Activated naive CD4-positive, alpha-beta T cell treated with Interleukin-2 at 50 U/mL for 16 hours (primary cell): ENCODE measurements at regions not wholly inside any gene's neighbourhood (a gene's known extent, or its start where the extent isn't known, plus 50 kb on each side); places are given as distances from the start of the nearest gene placed in this dataset.

Source experiments
- DNase-seq: peaks from one replicate; pipeline ENCODE4 v3.0.0-alpha.2; 2020

DNA sequence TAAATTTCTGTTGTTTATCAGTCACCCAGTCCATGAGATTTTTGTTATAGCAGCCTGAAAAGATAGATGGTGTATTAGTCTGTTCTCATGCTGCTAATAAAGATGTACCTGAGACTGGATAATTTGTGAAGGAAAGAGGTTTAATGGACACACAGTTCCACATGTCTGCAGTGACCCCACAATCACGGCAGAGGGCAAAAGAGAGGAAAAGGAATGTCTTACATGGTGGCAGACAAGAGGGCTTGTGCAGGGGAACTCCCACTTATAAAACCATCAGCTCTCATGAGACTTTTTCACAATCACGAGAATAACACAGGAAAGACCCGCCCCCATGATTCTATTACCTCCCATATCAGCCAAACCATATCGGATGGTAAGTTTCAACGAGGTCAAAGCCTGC is 309.2 kb downstream of the LIG4 start:
- no peak for DNase-seq

DNA sequence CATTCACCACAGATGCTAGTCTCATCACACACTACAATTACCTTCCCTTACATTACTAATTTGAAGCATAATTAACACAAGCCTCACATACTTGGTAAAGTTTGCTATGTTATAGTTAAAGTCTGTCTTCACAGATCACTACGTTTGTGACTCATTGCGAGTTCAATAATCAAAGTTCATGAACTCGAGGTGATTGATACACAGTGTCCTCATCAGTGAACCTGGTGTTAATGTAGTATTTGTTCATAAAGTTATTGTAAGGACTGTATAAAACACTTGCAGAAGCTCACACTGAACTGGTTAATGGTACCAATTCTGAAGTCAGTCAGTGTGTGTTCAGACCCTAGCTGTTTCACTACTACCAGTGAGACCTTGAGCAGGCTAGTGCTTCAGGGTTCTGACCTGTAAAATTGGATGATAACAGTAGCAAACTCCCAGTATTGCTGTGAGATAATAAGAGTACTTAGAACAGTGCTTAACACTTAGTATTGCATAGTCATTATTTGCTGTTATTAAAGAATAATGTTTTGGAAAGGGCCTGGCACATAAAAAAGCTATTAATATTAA is 313.3 kb downstream of the LIG4 start:
- DNase-seq: no peak

DNA sequence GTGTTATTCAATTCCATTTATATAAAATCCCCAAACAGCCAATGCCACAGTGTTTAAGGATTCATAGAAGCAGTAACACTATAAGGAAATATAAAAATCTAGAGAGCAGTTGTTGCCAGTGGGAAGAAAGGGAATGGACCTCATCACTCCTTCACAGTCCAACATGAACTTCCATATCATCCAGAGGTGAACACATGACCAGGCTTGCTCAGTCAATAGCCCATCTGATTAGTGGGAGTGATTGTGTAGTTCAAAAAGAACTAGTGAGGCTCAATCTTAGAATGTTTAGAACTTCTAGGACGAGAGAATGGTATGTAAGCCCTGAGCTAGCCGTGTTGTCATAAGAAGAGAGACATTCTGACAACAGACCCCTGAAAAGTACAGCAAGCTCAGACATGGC is 314.1 kb downstream of the LIG4 start:
- no peak for DNase-seq

DNA sequence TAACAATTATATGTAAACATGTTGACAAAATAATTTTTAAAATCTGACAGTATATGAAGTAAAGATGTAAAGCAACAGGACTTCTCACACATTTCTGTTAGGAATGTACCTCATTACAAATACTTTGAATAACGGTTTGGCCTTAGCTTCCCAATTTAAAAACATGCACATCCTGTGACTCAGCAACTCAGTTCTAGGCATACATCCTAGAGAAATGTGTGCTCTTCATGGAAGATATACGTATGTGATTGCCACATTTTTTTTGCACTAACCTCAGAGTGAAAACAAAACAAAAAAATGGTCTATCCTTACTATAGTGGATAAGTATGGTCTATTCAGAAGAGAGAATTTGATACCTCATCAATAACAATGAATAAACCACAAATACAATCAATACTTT is 314.6 kb downstream of the LIG4 start:
- no peak for DNase-seq

DNA sequence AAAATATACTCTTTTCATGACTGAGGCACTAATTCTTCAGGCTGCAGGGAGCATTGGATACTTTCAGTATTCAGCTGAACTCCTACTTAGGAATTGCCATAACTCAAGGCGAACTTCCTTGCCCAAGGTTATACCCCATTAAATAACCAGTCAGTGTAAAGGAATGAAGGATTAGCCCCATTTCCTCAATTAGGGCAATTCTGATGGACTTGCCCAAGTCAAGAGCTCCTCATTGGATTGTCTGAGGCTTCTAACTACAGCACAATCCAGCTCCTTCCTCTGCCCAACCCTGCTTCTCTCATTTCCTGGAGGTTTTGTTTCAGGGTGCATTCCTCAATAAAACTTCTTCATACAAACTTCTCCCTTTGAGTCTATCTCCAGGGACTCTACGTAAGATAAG is 329.2 kb downstream of the LIG4 start:
- no peak for DNase-seq

DNA sequence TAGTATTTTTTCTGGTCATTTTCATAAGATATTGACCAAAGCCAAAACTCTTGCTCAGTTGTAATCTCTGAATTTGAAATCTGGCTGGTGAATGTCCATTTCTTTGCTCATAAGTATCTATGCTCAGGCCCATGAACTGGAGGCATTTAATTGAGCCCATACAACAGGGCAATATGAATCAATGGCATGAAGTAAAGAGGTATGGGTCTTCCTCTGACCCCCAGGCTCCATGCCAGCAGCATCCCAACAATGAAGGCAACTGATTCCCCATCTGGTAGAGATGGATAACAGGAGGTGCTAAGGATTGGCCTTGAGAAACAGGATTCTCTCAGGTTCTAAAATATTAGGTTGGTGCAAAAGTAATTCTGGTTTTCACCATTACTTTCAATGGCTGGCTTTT is 330.8 kb downstream of the LIG4 start:
- DNase-seq: no peak

DNA sequence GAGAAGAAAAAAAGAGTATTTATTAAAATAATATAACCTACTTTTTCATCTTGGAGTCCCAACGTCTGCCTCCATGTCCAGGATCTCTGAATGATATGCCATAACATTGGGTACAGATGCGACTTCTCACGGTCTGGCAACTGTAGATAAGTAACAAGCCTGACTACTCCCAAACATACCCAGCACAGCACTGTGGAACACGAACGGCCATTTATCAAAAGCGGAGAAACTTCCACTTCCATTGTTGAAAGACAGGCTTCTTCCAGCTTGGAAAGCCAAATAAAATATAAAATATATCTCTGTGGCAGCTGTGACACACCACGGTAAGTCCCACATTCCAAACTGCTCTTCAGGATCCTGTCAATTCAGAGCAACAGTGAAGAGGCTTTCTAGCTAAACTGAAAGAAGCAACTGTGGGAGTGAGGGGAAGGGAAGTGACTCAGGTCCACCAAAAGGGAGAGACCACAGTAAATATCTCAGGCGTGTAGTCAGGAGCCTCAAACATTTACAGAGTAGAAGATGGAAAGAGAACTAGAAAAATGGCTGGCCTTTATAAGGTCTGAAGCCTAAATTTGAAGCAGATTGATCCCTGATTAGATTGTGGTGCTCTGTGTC is 331.7 kb downstream of the LIG4 start:
- DNase-seq: no peak

DNA sequence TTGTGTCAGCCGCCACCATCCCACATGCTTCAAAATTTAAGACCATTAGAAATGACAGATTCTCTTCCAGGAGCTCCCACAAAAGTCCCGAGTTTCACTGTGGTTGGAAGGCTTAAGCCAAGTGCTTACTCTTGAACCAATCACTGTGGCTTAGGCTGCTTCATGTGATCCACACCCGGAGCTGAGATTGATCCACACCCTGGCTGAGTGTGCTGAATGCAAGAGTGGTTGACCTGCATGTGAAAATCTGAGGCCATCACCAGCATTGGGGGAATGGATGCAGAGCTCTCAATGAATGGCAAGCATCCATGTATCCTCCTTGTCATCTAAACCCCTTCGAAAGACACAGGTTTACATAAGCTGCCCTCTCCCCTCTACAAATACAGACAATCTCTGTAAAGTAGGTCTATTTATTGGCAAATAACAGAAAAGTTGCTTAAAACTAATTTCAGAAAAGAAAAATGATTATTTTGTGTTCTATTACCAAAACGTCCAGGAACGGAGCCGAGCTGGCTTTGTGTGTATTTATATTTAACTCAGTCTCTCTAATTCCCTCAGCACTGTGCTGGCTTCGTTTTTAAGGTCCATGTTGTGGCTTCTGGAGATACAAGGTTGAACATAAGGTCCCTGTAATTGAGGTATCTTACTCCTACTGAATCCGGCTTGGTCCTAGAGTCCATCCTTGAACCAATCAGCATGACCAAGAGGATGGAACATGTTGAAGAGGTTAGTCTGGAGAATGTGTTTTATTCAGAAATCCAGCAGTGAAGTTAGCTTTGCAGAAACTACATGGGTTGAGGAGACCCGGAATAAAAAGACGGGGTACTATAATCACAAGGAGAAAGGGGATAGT is 332.4 kb downstream of the LIG4 start:
- DNase-seq: no peak

DNA sequence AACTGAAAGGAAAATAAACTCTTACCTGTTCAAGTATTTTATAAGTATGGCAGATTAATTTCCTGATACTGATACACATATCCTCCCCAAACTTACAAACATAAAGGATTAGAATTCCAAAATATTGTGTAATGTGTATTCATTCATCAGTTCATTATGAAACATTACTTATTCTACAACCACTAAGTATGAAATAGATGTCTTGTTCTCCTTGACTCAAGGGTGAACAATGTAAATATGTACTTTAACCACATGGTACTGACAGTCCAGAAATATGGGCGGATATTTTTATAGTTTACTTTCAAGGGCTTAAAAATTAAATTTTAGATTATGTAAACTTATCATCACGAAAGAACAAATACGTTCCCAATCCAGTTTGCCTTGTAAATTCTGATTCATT is 334.0 kb downstream of the LIG4 start:
- no peak for DNase-seq

DNA sequence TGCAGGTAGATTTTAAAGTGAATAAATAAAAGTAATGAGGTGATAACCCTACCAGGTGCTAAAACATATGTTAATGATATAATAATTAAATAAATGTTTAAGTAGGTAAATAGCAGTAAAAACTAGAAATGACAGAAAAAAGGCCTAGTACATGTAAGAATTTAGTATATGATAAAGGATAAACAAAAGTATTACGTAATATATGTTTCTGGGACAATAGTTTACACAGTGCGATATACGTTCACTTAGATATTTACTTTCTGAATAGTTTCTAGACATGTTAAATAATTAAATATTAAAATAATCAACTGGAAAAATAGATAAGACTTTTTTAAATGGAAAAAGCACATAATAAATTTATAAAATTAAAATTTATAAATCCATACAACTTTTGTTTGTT is 340.9 kb downstream of the LIG4 start:
- no peak for DNase-seq

DNA sequence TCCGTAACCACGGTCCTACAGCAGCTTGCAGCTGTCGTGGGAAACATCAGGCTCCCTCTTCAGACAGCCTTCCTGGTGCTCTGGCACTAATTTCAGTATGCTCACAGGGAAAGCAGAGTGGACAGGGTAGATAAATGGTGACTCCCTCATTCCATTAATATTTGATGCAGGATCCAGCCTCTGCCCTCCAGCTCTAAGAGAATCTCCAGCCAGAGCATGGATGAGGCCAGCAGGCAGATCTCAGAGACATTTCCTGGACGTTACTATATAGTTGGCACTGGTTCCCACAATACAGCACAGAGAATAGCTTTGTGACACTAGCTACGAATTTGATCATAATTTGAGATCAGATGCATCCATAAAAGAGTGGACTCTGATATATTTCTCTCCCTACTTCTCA is 341.4 kb downstream of the LIG4 start:
- DNase-seq: no peak

DNA sequence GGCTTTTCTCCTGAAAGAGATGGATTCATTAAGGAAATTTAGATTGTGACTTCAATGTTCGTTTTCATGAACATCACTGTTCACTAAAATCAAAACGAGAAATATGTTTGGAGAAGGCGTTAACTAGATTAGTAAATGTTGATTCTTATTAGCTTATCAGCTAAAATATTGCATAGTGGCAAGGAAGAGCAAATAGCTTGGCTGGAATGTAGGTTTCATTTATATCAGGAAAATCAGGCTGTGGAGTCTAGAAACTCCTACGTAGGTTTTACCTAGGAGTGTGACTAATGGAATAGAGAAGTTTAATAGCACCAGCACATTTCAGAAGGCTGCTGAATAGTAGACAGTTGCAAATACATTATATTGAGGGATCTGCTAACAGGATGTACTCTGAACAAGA is 344.9 kb downstream of the LIG4 start:
- DNase-seq: no peak

DNA sequence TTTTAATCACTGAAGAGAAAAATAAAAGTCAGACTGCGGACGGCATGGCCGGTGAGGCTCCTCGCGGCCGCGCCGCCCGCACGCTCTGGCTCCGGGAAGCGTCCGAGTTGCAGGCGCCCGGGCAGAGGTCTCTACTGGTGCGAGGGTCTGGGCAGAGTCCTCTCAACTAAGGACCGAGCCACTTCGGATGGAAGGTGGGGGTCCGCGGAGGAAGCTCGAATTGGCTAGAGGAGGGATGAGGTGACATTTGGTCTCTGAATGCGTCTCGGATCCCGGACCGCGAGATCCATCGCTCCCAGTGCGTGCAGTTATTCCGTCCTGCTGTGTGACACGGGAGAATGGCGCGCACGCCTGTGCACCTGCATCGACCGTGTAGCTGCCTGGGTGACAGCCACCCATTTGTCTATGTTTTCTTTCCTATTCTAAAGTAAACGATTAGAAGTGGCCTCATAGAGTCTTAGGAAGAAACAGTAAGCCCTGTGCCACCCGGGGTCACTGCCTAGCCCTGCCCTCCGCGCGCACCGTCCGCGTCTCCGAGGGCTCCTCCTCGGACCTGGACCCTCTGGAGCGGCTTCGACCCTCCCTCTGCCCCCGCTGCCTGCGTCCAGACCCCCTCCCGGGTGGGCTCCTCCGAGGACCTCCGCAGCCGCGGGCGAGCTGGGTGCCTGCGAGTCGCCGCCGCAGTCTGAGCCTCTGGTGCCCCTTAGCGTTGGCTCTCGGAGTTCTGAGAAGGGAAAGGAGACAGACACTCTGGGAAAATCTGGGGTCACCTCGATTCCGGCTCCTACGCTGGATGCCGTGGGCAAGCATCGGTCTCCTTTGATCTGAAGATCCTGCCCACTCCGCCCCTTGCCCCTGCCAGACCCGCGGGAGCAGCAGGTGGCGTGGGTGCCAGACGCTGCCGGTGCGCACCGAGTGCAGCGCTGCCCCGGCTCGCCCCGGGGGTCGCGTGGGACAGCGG is 347.4 kb downstream of the LIG4 start:
- no peak for DNase-seq

DNA sequence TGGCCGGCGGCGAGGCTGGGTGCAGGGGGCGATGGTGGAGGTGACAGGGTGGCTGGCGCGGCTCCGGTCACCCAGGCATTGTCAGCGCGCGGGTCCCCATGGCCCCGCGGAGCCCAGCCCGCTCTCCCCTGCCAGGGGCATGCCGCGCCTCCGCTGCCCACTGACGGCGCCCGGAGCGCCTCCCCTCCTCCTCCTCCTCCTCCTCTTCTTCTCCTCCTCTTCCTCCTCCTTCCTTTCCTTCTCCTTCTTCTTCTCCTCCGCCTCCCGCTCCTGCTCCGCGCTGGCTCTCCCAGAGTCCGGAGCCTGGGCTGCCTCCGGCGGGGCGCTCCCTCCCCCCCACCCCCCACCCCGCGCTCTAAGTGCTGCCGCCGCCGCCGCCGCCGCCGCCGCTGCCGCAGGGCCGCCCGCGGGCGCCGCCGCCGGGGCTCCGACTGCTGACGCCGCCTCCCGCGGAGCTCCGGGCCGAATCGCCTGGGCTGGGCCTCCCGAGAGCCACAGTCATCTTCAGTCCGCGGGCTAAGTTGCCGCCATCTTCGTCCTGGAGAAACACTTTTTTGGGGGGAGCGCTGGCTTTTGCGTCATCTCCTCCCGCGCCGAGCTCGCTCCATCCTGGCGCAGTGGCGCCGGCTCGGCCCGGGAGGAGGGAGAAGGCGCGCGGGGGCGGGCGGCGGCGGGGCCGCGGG is 348.3 kb downstream of the LIG4 start:
- no peak for DNase-seq

DNA sequence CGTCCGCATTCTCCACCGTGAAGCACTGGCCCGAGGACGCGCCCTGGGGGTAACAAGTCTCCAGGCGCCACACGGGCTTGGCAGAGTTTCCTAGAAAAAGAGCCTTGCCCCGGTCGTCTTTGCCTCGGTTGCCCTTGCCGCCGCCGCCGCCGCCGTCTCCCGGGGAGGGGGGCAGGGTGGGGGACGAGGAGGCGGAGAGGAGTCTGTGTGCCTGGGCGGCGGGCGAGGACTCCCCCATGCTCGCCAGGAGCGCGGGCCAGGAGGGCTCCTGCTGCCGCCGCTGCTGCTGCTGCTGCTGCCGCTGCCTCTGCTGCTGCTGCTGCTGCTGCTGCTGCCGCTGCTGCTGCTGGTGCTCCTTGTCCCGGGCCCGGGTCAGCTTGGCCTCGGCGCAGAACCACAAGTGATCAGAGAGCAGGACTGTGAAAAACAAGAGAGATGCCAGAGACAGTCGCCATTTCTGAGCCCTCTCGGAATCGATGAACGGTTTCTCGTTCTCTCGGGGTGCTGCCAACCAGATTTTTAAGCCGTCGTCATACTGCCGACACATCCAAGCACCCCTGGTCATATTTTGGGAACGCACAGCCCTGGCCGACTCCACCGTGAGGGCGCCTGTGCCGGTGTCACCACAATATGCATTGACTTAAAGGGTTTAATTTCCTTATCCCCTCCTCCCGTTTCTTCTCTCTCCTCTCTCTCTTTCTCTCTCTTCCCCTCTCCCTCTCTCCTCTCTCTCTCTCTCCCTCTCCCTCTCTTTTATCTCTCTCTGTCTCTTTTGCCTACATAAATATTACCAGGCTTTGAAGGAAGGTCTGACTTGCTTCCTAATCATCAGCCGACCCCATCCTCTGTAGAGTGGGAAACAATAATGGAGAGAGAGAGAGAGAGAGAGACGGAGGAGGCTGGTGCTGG is 349.1 kb downstream of the LIG4 start:
- no peak for DNase-seq

DNA sequence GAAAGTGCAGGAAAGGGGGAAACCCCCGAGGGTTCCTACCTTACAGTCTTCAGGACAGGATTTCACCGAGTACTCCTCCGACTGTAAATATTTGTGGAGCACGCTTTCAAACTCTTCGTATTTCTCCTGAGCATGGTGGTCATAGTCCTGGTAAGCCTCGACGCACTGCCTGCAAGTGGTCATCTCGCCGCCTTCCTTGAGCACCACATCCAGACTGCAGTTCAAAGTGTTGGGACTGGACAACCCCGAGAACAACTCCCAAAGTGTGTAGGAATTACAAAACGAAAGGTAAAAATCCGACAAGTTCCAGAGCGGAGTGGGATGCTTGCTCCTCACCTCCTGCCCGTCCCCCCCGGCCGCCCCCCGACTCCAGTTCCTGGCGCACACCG is 349.7 kb downstream of the LIG4 start:
- DNase-seq: no peak

DNA sequence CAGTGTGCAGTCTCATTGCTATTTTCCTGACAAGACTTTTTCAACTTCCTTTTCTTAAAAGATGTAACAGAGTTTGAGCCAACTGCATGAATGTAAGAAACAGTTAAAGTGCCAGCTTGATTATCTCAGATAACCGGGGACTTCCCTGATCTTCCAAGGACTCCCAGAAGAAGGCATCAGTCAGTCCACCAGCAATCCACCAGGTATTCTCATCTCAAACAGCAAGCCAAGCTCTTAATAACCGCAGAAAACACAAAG is 350.1 kb downstream of the LIG4 start:
- no peak for DNase-seq

DNA sequence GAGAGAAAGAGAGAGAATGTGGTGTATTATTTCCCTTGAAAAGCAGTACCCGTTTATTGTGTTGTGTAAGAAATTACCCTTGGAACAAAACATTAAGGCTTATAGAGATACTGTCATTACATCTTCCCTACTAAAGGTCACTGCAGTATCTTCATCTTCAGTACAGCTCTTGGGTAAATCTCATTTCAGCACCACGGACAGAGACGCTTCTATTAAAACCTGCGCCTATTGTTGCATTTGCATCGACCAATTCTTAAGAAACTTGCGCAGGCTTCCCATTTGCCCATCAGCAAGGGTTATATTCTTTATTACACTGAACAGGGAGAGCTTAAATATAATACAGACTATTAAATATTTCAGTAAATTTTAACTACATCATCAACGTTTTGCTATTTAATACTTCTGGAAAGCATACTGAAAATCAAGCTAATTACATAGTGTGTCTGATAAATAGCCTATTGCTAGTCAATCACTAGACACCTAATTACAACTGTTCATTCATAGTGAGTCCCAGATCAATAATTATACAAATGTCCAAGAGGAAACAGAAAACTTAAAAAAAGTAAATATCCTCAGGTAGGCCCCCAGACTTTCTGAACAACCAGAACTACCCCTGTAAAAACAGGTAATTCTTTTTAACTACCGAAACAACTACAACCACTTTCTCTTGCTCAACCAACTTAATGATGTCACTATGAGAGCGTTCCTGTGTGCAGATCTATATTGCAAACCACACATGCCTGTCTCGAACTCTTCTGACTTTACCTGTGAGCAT is 350.6 kb downstream of the LIG4 start:
- no peak for DNase-seq

DNA sequence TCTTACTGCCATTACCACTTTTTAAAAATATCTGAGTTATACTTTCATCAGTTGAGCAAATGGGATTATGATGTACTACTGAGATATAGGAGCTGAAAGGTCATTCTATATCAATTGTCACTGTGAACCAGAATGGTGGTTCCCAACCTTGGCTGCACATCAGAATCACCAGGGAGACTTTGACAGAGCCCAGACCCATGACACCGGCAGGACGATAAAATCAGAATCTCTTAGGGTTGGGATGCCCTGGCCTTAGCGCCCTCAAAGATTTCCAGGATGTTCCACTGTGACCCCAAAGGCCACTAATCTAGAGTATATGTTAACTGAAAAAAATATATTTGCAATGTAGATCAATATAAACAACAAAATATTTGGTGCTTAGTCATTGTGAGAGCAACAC is 355.1 kb downstream of the LIG4 start:
- DNase-seq: no peak

DNA sequence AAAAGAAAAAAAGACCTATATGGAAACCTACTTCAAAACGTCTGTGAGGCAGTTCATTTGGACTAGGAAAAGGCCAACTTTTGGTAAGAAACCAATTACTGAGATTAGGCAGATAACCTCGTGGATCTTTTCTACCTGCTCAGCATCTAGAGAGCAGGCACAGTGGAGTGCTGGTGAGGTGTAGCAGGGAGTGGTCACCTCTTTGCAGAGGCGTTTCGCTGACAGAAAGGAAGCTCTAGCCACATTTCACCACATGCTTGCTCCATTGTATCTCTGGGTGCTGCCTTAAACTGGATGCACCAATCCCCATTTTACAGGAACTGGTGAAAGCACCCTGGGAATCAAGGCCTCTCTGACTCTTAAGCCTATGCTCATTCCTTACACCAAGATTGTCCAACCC is 360.5 kb downstream of the LIG4 start:
- DNase-seq: no peak

DNA sequence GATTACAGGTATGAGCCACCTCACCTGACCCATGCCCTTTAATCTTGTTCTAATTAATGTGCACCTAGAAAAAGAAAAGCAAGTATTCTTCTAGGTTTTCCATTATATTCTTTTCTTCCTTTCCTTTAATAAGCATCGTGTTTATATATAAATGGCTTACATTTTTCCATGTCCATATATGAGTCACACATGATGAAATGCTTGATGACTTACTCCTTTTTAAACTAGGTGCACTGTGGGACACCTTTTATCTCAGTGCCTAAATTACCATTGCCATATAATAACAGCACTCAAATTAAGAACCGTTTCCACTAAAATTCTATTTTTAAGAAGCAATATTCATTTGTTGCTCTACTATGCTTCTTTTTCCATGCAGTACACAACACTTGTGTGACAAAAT is 363.3 kb downstream of the LIG4 start:
- no peak for DNase-seq
